ENCODE measurements at regions not wholly inside any gene's neighbourhood (a gene's known extent, or its start where the extent isn't known, plus 50 kb on each side); places are given as distances from the start of the nearest gene placed in this dataset.
"Not testable (repeated sequence)": the region's sequence is repeated elsewhere in the genome, so short reads cannot be mapped to it uniquely, and the experiment has no call there.

DNA sequence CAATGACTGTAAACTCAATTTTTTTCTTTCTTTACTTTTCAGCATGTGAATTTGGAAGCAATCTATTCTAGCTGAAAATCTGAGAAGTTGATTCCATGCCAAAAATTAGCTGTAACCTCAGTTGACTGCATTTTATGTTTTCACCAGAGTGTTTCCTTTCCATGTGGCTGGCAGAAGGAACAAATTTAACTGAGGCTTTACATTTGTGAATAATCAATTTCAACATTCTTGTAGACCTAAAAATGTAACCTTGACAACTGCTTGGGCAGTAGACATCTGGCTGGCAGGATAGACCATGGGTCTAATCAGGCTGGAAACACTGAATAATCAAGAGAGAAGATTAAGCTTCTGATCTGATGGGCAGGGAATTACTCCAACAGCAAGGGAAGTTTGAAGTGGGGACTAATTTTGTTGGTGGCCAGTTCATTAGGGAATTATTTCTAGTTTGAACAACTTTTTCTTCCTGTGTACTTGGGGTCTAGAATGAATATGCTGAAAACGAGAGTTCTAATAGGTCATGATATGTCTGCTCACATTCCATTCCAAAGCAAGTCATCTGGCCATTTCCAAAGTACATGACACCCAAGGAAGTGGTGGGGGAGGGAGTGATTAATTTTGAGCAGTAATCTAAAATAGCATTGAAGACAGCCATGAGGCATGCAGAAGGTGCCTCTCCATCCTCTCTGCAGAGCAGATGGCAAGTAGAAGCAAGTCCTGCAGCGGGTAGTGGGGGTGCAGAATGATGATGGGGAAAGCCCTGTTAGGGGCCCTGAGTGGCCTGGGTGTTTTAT, 68.2 kb downstream of the ATP23 start:
- H3K9me3 ChIP-seq (ENCODE audit: control insufficient read depth, insufficient read depth, low read length): no peaks in the 10 kb centered on the region
- no peaks in the 10 kb centered on the region for H3K36me3 ChIP-seq (ENCODE audit: control insufficient read depth, insufficient read depth, low read length)
- H3K27me3 ChIP-seq (ENCODE audit: control insufficient read depth, insufficient read depth, low read length): no peaks in the 10 kb centered on the region
- DNase-seq (ENCODE audit: low read depth, low spot score): no peak
- no CpG with 5 or more reads among the region's 2 CpGs for WGBS (ENCODE audit: insufficient coverage, insufficient read length)
- no peak overlapping the region for H3K27ac ChIP-seq (ENCODE audit: low read length)
- H3K4me1 ChIP-seq (ENCODE audit: control insufficient read depth, insufficient read depth, low read length): no peaks in the 10 kb centered on the region
- no peak overlapping the region for H3K4me3 ChIP-seq (ENCODE audit: low read length)

DNA sequence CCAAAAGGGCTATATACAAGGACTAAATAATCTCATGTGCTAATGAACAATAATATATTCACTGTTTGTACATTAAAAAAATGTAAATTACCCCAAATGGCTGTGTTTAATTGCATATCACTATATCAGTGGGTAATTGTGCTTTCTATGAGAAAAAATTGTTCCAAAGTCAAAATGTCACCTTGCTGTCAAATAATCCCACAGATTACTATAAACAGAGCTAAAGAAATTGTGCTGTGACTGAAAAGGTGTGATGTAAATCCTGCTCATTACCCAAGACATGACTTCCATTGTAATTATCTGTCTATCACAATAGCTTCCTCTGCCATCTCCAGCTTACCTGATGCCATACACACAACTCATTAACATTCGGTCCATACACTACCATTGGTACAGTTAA, 70.3 kb downstream of the ATP23 start:
- Histone ChIP-seq H3K9me3 (ENCODE audit: control insufficient read depth, insufficient read depth, low read length) (no peaks in the 10 kb centered on the region), H3K4me3 (ENCODE audit: low read length) (no peak overlapping the region), H3K4me1 (ENCODE audit: control insufficient read depth, insufficient read depth, low read length) (no peaks in the 10 kb centered on the region), H3K27ac (ENCODE audit: low read length) (no peak overlapping the region), H3K36me3 (ENCODE audit: control insufficient read depth, insufficient read depth, low read length) (no peaks in the 10 kb centered on the region), H3K27me3 (ENCODE audit: control insufficient read depth, insufficient read depth, low read length) (no peaks in the 10 kb centered on the region)
- DNase-seq (ENCODE audit: low read depth, low spot score): no peak
- no CpG with 5 or more reads among the region's 1 CpG for WGBS (ENCODE audit: insufficient coverage, insufficient read length)

DNA sequence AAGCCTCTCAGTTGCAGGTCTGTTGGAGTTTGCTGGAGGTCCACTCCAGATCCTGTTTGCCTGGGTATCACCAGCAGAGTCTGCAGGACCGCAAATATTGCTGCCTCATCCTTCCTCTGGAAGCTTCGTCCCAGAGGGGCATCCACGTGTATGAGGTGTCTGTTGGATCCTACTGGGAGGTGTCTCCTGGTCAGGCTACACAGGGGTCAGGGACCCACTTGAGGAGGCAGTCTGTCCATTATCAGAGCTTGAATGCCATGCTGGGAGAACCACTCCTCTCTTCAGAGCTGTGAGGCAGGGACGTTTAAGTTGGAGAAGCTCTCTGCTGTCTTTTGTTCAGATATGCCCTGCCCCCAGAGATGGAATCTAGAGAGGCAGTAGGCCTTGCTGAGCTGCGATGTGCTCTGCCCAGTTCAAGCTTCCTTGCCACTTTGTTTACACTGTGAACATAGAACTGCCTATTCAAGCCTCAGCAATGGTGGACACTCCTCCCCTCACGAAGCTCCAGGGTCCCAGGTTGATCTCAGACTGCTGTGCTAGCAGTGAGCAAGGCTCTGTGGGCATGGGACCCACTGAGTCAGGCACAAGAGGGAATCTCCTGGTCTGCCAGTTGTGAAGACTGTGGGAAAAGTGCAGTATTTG, 81.1 kb downstream of the ATP23 start:
- not testable (repeated sequence) for H3K27ac ChIP-seq (ENCODE audit: low read length); H3K36me3 ChIP-seq (ENCODE audit: control insufficient read depth, insufficient read depth, low read length); H3K4me1 ChIP-seq (ENCODE audit: control insufficient read depth, insufficient read depth, low read length); H3K27me3 ChIP-seq (ENCODE audit: control insufficient read depth, insufficient read depth, low read length); DNase-seq (ENCODE audit: low read depth, low spot score); H3K9me3 ChIP-seq (ENCODE audit: control insufficient read depth, insufficient read depth, low read length); H3K4me3 ChIP-seq (ENCODE audit: low read length)
- no CpG with 5 or more reads among the region's 6 CpGs for WGBS (ENCODE audit: insufficient coverage, insufficient read length)

DNA sequence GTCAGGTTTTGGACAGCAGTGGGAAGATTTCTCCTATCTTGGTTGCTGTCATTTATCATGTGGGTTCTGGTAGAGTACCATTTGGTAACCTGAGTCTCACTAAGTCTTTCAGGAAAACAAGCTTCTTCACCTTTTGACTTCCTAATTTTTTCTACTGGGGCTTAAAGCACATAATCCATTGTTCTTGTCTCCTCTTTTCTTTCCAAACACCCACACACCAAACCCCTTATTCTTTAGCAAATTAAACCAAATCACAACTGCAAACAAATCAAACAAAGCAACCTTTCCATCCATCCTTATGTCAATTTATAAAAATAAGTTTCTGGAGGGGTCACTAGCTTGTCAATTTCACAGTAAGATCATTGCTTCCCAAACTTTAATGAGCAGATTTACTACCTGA, 84.1 kb downstream of the ATP23 start:
- Histone ChIP-seq H3K4me1 (ENCODE audit: control insufficient read depth, insufficient read depth, low read length) (no peaks in the 10 kb centered on the region), H3K27ac (ENCODE audit: low read length) (no peak overlapping the region), H3K27me3 (ENCODE audit: control insufficient read depth, insufficient read depth, low read length) (no peaks in the 10 kb centered on the region), H3K4me3 (ENCODE audit: low read length) (no peak overlapping the region), H3K36me3 (ENCODE audit: control insufficient read depth, insufficient read depth, low read length) (no peaks in the 10 kb centered on the region), H3K9me3 (ENCODE audit: control insufficient read depth, insufficient read depth, low read length) (no peaks in the 10 kb centered on the region; the same call in 1 of the 2 replicates)
- DNase-seq (ENCODE audit: low read depth, low spot score): no peak

DNA sequence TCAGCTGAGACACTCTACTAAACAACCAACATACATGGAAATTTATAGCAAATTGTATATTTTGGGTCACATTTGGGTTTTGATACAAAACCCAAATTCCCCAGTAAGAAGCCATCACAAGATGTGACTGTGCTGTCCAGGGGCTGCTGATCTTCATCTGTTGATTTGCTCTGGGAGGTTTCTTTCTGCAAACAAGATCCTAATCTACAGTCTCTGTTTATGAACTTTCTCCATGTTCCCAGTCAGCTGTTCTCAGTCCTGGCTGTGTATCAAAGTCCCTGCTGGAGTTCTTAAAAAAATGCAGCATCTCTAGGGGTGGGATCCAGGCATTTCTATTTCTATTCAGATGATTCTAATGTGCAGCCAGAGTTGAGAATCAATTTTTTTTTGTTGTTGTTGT, 85.1 kb downstream of the ATP23 start:
- Histone ChIP-seq H3K27ac (ENCODE audit: low read length) (no peak overlapping the region), H3K9me3 (ENCODE audit: control insufficient read depth, insufficient read depth, low read length) (no peaks in the 10 kb centered on the region; the same call in 1 of the 2 replicates), H3K4me3 (ENCODE audit: low read length) (no peak overlapping the region), H3K4me1 (ENCODE audit: control insufficient read depth, insufficient read depth, low read length) (no peaks in the 10 kb centered on the region), H3K36me3 (ENCODE audit: control insufficient read depth, insufficient read depth, low read length) (no peaks in the 10 kb centered on the region), H3K27me3 (ENCODE audit: control insufficient read depth, insufficient read depth, low read length) (no peaks in the 10 kb centered on the region)
- DNase-seq (ENCODE audit: low read depth, low spot score): no peak

DNA sequence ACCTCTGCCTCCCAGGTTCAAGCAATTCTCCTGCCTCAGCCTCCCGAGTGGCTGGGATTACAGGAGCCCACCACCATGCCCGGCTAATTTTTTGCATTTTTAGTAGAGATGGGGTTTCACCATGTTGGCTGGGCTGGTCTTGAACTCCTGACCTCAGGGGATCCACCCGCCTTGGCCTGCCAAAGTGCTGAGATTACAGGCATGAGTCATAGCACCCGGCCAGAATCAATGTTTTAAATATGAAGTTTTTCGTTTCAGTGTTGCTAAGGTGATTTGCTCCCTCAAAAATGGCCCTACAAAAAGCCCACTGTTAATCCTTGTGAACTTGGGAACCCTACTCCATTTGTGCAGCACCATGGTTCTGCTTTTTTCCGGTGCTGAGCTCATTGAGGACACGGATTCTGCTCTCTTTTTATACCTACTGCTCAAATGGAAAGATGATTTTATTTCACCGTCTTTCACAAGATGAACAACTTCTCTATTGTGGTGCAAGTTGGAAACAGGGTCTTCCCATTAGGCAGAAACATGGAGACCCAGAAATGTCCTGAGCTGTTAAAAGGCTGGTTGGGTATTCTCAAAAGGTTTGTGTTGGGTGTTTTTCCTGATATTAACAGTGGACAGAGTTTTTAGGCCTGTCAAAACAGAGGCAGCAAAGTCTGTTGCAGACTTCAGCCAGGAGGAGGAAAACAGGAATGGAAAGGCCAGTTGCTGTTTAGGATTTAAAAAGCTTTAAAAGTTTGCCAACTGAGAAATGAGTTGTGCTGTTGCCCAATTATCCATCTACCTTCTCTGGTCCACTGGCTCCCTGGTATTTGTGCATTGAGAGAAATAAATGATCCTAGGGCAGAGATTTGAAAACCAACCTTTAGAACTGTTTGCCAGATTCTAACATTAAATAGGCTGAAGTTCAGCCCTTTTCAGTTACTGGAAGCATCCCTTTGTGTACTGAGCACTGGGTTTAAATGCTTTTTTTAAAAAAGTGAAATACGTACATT, 85.8 kb downstream of the ATP23 start:
- Histone ChIP-seq H3K9me3 (ENCODE audit: control insufficient read depth, insufficient read depth, low read length) (no peaks in the 10 kb centered on the region; the same call in 1 of the 2 replicates), H3K4me1 (ENCODE audit: control insufficient read depth, insufficient read depth, low read length) (no peaks in the 10 kb centered on the region), H3K27me3 (ENCODE audit: control insufficient read depth, insufficient read depth, low read length) (no peaks in the 10 kb centered on the region), H3K4me3 (ENCODE audit: low read length) (no peak overlapping the region), H3K36me3 (ENCODE audit: control insufficient read depth, insufficient read depth, low read length) (no peaks in the 10 kb centered on the region), H3K27ac (ENCODE audit: low read length) (no peak overlapping the region)
- DNase-seq (ENCODE audit: low read depth, low spot score): no peak
- WGBS (ENCODE audit: insufficient coverage, insufficient read length): no CpG with 5 or more reads among the region's 9 CpGs

DNA sequence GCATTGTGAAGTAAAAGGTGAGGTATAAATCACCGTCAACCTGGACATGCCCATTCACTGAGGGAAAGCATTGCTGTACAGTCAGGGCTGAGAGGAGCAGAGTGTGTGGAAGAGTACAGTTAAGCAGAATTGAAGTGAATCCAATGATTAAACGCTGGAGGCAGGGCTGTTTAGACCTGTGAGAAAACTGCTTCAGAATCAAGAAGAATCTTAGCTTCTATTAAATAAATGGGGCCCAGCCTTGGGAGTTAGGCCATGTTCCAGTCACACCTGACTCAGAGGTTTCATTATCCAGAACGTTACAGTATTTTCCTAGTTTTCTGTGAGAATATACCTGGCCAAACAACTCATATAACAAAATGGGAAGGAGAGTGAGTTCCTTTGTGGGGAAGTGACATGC, 86.9 kb downstream of the ATP23 start:
- H3K4me3 ChIP-seq (ENCODE audit: low read length): no peak overlapping the region
- WGBS (ENCODE audit: insufficient coverage, insufficient read length): no CpG with 5 or more reads among the region's 3 CpGs

DNA sequence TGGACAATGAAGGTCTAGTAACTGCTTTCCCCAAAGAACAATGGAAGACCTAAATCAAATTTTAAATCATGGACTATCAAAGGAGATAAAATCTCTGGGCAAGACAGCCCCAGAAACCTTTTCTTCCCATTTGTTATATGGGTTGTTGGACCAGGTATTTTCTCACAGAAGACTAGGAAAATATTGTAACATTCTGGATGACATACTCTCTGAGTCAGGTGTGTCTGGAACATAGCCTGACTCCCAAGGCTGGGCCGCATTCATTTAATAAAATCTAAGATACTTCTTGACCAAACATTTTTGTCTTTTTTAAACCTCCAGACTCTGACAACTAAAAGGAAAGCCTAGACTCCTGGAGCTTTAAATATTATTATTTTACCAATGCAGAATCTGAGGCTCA, 87.9 kb downstream of the ATP23 start:
- Histone ChIP-seq H3K4me1 (ENCODE audit: control insufficient read depth, insufficient read depth, low read length) (no peaks in the 10 kb centered on the region), H3K27ac (ENCODE audit: low read length) (no peak overlapping the region), H3K27me3 (ENCODE audit: control insufficient read depth, insufficient read depth, low read length) (no peaks in the 10 kb centered on the region), H3K36me3 (ENCODE audit: control insufficient read depth, insufficient read depth, low read length) (no peaks in the 10 kb centered on the region), H3K4me3 (ENCODE audit: low read length) (no peak overlapping the region), H3K9me3 (ENCODE audit: control insufficient read depth, insufficient read depth, low read length) (no peaks in the 10 kb centered on the region; the same call in 1 of the 2 replicates)
- whole genome bisulfite sequencing (ENCODE audit: insufficient coverage, insufficient read length): no CpG with 5 or more reads among the region's 1 CpG
- DNase-seq (ENCODE audit: low read depth, low spot score): no peak

More for the DNA sequence above, 86.9 kb downstream of the ATP23 start:
- Histone ChIP-seq H3K9me3 (ENCODE audit: control insufficient read depth, insufficient read depth, low read length) (no peaks in the 10 kb centered on the region; the same call in 1 of the 2 replicates), H3K4me1 (ENCODE audit: control insufficient read depth, insufficient read depth, low read length) (no peaks in the 10 kb centered on the region), H3K27ac (ENCODE audit: low read length) (no peak overlapping the region), H3K36me3 (ENCODE audit: control insufficient read depth, insufficient read depth, low read length) (no peaks in the 10 kb centered on the region), H3K27me3 (ENCODE audit: control insufficient read depth, insufficient read depth, low read length) (no peaks in the 10 kb centered on the region)
- no peak for DNase-seq (ENCODE audit: low read depth, low spot score)

DNA sequence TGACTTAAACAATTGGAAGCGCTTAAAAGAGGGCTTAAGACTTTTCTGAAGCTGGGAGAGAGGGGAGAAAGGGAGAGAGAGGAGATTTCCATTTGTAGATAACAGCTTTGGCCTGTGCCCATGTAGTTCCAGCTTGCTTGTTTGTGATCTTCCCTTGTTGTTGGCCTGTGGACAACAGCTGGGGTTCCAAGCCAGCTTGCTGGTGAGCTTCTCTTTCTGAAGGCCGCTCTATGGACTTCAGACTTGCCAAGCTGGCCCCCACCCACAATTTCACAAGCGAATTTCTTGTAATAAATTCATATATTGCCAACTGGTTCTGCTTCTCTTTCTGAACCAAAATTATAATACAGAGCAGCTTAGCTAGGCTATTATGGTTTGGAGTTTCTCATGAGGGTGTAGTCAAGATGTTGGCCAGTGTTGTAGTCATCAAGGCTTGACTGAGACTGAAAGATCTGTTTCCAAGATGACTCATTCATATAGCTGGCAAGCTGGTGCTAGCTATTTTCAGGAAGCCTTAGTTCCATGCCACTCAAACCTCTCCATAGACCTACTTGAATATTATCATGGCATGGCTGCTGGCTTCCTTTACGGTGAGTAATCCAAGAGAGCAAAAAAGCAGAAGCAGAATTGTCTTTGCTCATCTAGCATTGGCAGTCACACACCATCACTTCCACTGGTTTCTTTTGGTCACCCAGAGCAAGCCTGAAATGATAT, 89.4 kb downstream of the ATP23 start:
- Histone ChIP-seq H3K27ac (ENCODE audit: low read length) (no peak overlapping the region), H3K36me3 (ENCODE audit: control insufficient read depth, insufficient read depth, low read length) (no peaks in the 10 kb centered on the region), H3K4me3 (ENCODE audit: low read length) (no peak overlapping the region), H3K4me1 (ENCODE audit: control insufficient read depth, insufficient read depth, low read length) (no peaks in the 10 kb centered on the region), H3K27me3 (ENCODE audit: control insufficient read depth, insufficient read depth, low read length) (no peaks in the 10 kb centered on the region), H3K9me3 (ENCODE audit: control insufficient read depth, insufficient read depth, low read length) (peaks cover 3% of the 10 kb centered on the region)
- no peak for DNase-seq (ENCODE audit: low read depth, low spot score)
- whole genome bisulfite sequencing (ENCODE audit: insufficient coverage, insufficient read length): no CpG with 5 or more reads among the region's 4 CpGs

DNA sequence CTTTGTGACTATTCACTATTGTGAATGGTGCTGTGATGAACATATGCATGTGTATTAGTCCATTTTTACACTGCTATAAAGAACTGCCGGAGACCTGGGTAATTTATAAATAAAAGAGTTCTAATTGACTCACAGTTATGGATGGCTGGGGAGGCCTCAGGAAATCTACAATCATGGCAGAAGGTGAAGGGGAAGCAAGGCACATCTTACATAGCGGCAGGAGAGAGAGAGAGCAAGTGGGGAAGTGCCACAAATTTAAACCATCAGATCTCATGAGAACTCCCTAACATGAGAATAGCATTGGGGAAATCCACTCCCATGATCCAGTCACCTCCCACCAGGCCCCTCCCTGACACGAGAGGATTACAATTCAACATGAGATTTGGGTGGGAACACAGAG, 90.8 kb downstream of the ATP23 start:
- no CpG with 5 or more reads among the region's 3 CpGs for WGBS (ENCODE audit: insufficient coverage, insufficient read length)
- Histone ChIP-seq H3K27me3 (ENCODE audit: control insufficient read depth, insufficient read depth, low read length) (no peaks in the 10 kb centered on the region), H3K4me3 (ENCODE audit: low read length) (no peak overlapping the region), H3K27ac (ENCODE audit: low read length) (no peak overlapping the region), H3K9me3 (ENCODE audit: control insufficient read depth, insufficient read depth, low read length) (peaks cover 3% of the 10 kb centered on the region), H3K4me1 (ENCODE audit: control insufficient read depth, insufficient read depth, low read length) (no peaks in the 10 kb centered on the region), H3K36me3 (ENCODE audit: control insufficient read depth, insufficient read depth, low read length) (no peaks in the 10 kb centered on the region)
- no peak for DNase-seq (ENCODE audit: low read depth, low spot score)
